Prostate gland (tissue), 2 donors: ENCODE measurements at regions not wholly inside any gene's neighbourhood (a gene's known extent, or its start where the extent isn't known, plus 50 kb on each side); places are given as distances from the start of the nearest gene placed in this dataset.

Experiments
- CTCF ChIP-seq, 4 experiments: fragments of 200-600 bp in 2 of 4; fragments of 450-650 bp in 2 of 4; sonication (generic) in 2 of 4; IDR thresholded peaks; 1 replicate in 3 of 4; 2 replicates in 1 of 4; pipeline ENCODE4 v1.5.1; 2016 to 2019; ENCODE audit warnings: antibody characterized with exemption in 4 of 4, mild to moderate bottlenecking in 2 of 4, moderate library complexity in 2 of 4
- POLR2A ChIP-seq: fragments of 450-650 bp; IDR thresholded peaks from one replicate; pipeline ENCODE4 v1.6.1; 2016; ENCODE audit warnings: antibody characterized with exemption, mild to moderate bottlenecking
- POLR2AphosphoS5 ChIP-seq: sonication (generic); formaldehyde crosslinking; IDR thresholded peaks from one replicate; pipeline ENCODE4 v1.6.1; 2017; ENCODE audit warnings: antibody characterized with exemption

- TF ChIP-seq CTCF (IDR thresholded peaks at IDR 0.05): no peak
- no peak for TF ChIP-seq POLR2AphosphoS5
- no peak for TF ChIP-seq POLR2A
These were observed 313.6 kb upstream of the NT5E start for GRCh38 chr6:85136310-85136709.
